ENCODE measurements at regions not wholly inside any gene's neighbourhood (a gene's known extent, or its start where the extent isn't known, plus 50 kb on each side); places are given as distances from the start of the nearest gene placed in this dataset.
A peak's percentile ranks its signal among the peaks of the same experiment; 100 is the strongest.

- intact Hi-C loops (cut with micrococcal nuclease), result no loop called here
- peaks cover 3% of the 10 kb centered on the region for H3K4me1 Mint-ChIP-seq
- H3K9me3 Mint-ChIP-seq, result peaks cover 0 to 3% (median 0%) of the 10 kb centered on the region in 7 donors
- 0% methylated on average over 1 of the region's 9 CpGs for WGBS (ENCODE audit: insufficient coverage)
- DNase-seq, result no peak
- Histone ChIP-seq H3K4me3 (replicated peaks in 1 of 3; ENCODE audit: low read depth in 2 of 3, low read length in 3 of 3) (no peak overlapping the region), H3K4me1 (ENCODE audit: control insufficient read depth in 1 of 2, insufficient read depth in 2 of 2, low read length in 2 of 2) (no peaks in the 10 kb centered on the region), H3K79me2 (ENCODE audit: insufficient read depth, low read length) (no peaks in the 10 kb centered on the region), H3K27ac (ENCODE audit: low read depth in 1 of 2, low read length in 2 of 2) (no peak overlapping the region), H2AFZ (ENCODE audit: insufficient read depth, low read depth, low read length, poor library complexity, severe bottlenecking) (peak overlapping the region; percentile 47), H3K9me3 (replicated peaks in 1 of 2; ENCODE audit: control insufficient read depth in 1 of 2, insufficient read depth in 1 of 2, low read length in 2 of 2) (no peaks in the 10 kb centered on the region), H3K4me2 (replicated peaks; ENCODE audit: extremely low read depth, low read length, poor library complexity, severe bottlenecking) (no peak overlapping the region), H4K20me1 (ENCODE audit: insufficient read depth, low read length) (no peaks in the 10 kb centered on the region), H3K27me3 (ENCODE audit: control insufficient read depth in 2 of 2, insufficient read depth in 2 of 2, low read length in 2 of 2) (no peaks in the 10 kb centered on the region), H3K36me3 (replicated peaks in 1 of 2; ENCODE audit: control insufficient read depth in 1 of 2, insufficient read depth in 2 of 2, low read length in 2 of 2) (no peaks in the 10 kb centered on the region), H3K9ac (ENCODE audit: insufficient read depth, low read length, poor library complexity, severe bottlenecking) (no peak overlapping the region)
- no peak overlapping the region for H3K4me3 Mint-ChIP-seq
- H3K27me3 Mint-ChIP-seq (ENCODE audit: low read depth in 3 of 3), result peaks cover 0 to 2% (median 0%) of the 10 kb centered on the region in 3 donors
- H3K27ac Mint-ChIP-seq, result no peak overlapping the region
- H3K36me3 Mint-ChIP-seq, result no peaks in the 10 kb centered on the region
- peak; percentile 45 for TF ChIP-seq CTCF (IDR thresholded peaks at IDR 0.05)
Observed at GRCh38 chr1:60281360-60281932, 207.9 kb upstream of the C1orf87 start.

GRCh38 chr1:60280819-60281218 is 207.2 kb upstream of the C1orf87 start:
- Mint-ChIP-seq H3K9me3 (peaks cover 0 to 2% (median 0%) of the 10 kb centered on the region in 7 donors), H3K36me3 (no peaks in the 10 kb centered on the region), H3K4me1 (peaks cover 3% of the 10 kb centered on the region), H3K27ac (no peak overlapping the region), H3K27me3 (ENCODE audit: low read depth in 3 of 3) (peaks cover 0 to 2% (median 0%) of the 10 kb centered on the region in 3 donors), H3K4me3 (no peak overlapping the region)
- Histone ChIP-seq H3K79me2 (ENCODE audit: insufficient read depth, low read length) (no peaks in the 10 kb centered on the region), H3K4me1 (ENCODE audit: control insufficient read depth in 1 of 2, insufficient read depth in 2 of 2, low read length in 2 of 2) (no peaks in the 10 kb centered on the region), H2AFZ (ENCODE audit: insufficient read depth, low read depth, low read length, poor library complexity, severe bottlenecking) (no peak overlapping the region), H3K4me2 (replicated peaks; ENCODE audit: extremely low read depth, low read length, poor library complexity, severe bottlenecking) (no peak overlapping the region), H4K20me1 (ENCODE audit: insufficient read depth, low read length) (no peaks in the 10 kb centered on the region), H3K4me3 (replicated peaks in 1 of 3; ENCODE audit: low read depth in 2 of 3, low read length in 3 of 3) (no peak overlapping the region), H3K9ac (ENCODE audit: insufficient read depth, low read length, poor library complexity, severe bottlenecking) (no peak overlapping the region), H3K27ac (ENCODE audit: low read depth in 1 of 2, low read length in 2 of 2) (no peak overlapping the region), H3K9me3 (replicated peaks in 1 of 2; ENCODE audit: control insufficient read depth in 1 of 2, insufficient read depth in 1 of 2, low read length in 2 of 2) (no peaks in the 10 kb centered on the region), H3K27me3 (ENCODE audit: control insufficient read depth in 2 of 2, insufficient read depth in 2 of 2, low read length in 2 of 2) (no peaks in the 10 kb centered on the region), H3K36me3 (replicated peaks in 1 of 2; ENCODE audit: control insufficient read depth in 1 of 2, insufficient read depth in 2 of 2, low read length in 2 of 2) (no peaks in the 10 kb centered on the region)
- intact Hi-C loops (cut with micrococcal nuclease), result no loop called here
- DNase-seq, result no peak
- 97% methylated on average over 3 of the region's 4 CpGs for WGBS (ENCODE audit: insufficient coverage)
- no peak for TF ChIP-seq CTCF (IDR thresholded peaks at IDR 0.05)
